HG02870 (cell line): ENCODE measurements at regions not wholly inside any gene's neighbourhood (a gene's known extent, or its start where the extent isn't known, plus 50 kb on each side); places are given as distances from the start of the nearest gene placed in this dataset.

Experiments used
- ATAC-seq: cut with Tn5 transposase; IDR thresholded peaks from one replicate; pipeline ENCODE4 v1.9.1; 2021; ENCODE audit warnings: mild to moderate bottlenecking, moderate library complexity; ENCODE audit not compliant: unreplicated experiment

GRCh38 chr7:16026253-16027020 is 340.0 kb upstream of the MEOX2 start:
- no peak for ATAC-seq

DNA sequence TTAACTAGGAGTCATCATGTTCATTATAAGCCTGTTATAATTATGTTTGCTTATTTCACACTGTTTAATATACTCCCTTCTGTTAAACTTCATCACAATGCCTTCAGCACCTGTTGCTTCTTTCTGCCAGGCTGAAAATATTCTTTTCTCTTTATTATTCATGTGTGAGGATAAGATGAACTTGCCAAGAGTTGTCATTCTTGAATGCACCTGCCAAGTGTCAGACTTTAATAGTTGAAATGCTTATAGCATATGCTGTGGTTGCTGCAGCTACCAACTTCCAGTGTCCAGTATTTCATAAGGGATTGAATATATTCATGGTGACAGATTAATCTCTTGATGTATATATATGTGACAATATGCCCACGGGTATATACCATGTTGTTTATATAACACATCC is 339.2 kb upstream of the MEOX2 start:
- no peak for ATAC-seq

- ATAC-seq, result no peak
Observed at GRCh38 chr7:16023503-16023902, 337.0 kb upstream of the MEOX2 start.

DNA sequence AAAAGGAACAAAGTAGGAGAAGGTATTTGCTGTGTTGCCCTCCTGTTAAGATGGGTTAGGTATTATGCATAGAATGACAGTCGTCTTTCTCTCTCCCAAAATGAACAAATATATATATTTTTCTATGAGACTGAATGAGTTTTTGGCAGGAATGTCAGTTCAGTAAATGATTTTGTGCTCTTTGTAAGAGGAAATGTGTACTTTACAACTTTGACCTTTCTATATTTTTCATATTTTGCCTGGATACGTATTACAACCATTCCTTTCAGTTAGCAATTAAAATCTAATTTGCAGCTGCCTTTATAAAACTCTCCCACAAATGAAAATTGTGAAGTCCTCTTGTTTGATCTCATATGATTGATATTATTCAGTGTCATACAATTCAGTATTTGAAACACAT is 336.6 kb upstream of the MEOX2 start:
- ATAC-seq, result no peak

- no peak for ATAC-seq
Observed at GRCh38 chr7:16021851-16022250, 335.4 kb upstream of the MEOX2 start.

GRCh38 chr7:16015981-16016380 is 329.5 kb upstream of the MEOX2 start:
- no peak for ATAC-seq

GRCh38 chr7:16014031-16014430 is 327.5 kb upstream of the MEOX2 start:
- ATAC-seq, result no peak

DNA sequence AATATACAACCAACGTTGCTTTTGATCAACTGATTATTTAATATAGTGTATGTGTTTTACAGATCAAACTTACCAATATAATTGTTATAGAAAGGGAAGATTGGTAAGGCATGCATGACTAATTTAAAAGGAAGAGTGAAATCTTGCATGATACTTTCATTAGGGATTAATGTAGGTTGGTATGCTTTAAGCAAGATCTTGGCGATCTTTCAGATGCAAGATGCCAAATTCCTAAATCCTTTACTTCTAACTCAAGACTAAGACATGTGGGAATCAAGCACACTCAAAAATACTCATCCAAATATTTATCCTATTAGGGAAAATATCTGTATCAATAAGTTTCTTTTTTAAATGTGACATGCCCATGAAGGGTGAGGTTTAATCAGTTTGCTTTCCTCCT is 321.4 kb upstream of the MEOX2 start:
- no peak for ATAC-seq

GRCh38 chr7:16004702-16005101 is 318.2 kb upstream of the MEOX2 start:
- ATAC-seq, result no peak

GRCh38 chr7:16001477-16001876 is 315.0 kb upstream of the MEOX2 start:
- ATAC-seq, result no peak

DNA sequence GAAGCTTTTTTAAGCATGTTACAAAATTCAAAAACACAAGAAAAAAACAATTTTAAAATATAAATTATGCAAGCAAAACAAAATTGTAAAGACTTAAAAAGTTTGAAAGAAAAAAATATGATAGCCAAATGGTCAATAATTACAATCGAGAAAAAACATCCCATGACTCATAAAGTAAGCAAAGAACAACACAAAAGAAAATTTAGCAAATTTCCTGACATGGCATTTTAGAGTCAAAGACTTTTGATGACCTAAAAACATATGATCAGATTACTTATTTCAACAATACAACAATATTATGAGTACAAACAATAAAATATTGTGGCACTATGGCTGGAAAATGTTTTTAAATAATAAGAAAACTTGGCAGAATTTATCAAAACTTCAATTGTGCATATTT is 312.1 kb upstream of the MEOX2 start:
- no peak for ATAC-seq

GRCh38 chr7:15995027-15995426 is 308.5 kb upstream of the MEOX2 start:
- ATAC-seq, result no peak

DNA sequence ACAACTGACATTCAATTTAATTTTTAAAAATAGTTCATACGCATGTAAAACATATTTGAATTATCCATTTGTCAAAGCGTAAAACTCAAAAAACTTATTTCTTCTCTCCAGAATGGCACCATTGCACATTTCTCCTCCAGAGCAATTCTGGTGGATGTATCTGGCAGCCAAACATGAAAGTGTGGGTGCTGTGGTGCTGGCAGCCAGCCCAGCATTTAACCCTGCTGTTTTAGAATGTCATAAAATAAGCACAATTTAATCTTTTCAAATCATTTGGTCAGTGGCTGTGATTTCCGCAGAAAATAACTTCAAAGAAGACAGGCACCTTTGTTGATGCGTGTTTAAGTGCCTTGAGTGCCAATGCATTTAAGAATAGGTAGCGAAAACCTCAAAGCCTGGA is 302.7 kb upstream of the MEOX2 start:
- no peak for ATAC-seq

GRCh38 chr7:15985587-15986384 is 299.3 kb upstream of the MEOX2 start:
- no peak for ATAC-seq

GRCh38 chr7:15977663-15978062 is 291.2 kb upstream of the MEOX2 start:
- ATAC-seq, result no peak

DNA sequence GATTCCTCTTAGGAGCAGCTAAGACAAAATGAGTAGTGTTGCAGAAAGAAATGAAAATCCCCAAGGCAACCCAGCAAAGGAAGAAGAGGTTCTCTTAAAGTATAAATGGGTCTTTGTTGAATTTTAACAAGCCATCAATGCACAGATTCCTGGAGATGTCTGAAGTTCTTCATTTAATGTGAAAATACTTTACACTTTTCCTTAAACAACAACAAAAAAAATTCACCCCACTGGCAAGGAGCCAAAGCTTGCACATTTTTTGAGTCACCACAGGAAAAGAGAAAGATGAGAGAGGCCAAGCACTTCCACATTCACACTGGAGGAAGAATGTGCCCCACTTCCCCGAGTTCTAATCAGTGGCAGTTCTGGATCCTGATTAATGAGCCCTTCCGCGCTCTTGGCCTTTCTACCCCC is 286.4 kb upstream of the MEOX2 start:
- ATAC-seq, result no peak

- no peak for ATAC-seq
Observed at GRCh38 chr7:15967551-15967950, 281.1 kb upstream of the MEOX2 start.

- ATAC-seq, result no peak
Observed at GRCh38 chr7:15967121-15967520, 280.6 kb upstream of the MEOX2 start.

- ATAC-seq, result no peak
Observed at GRCh38 chr7:15963206-15963605, 276.7 kb upstream of the MEOX2 start.

- no peak for ATAC-seq
Observed at GRCh38 chr7:15954671-15955354, 268.3 kb upstream of the MEOX2 start.

GRCh38 chr7:15950299-15950698 is 263.8 kb upstream of the MEOX2 start:
- no peak for ATAC-seq

GRCh38 chr7:15947754-15948153 is 261.3 kb upstream of the MEOX2 start:
- ATAC-seq, result no peak
